SH-SY5Y (cell line): ENCODE measurements at regions not wholly inside any gene's neighbourhood (a gene's known extent, or its start where the extent isn't known, plus 50 kb on each side); places are given as distances from the start of the nearest gene placed in this dataset.

Experiments used
- GATA2 ChIP-seq: IDR thresholded peaks from 2 replicates; pipeline ENCODE4 v1.6.1; 2011; ENCODE audit warnings: mild to moderate bottlenecking, low read depth, low read length
- GATA3 ChIP-seq: IDR thresholded peaks from 2 replicates; pipeline ENCODE4 v1.6.1; 2011; ENCODE audit warnings: low read depth, mild to moderate bottlenecking, low read length, moderate library complexity

- no peak for TF ChIP-seq GATA3
- no peak for TF ChIP-seq GATA2
These were observed 406.2 kb downstream of the CDH11 start for GRCh38 chr16:64715624-64716023.

- TF ChIP-seq GATA2 (no peak), GATA3 (no peak)
These were observed 409.8 kb downstream of the CDH11 start for GRCh38 chr16:64712026-64712425.

- TF ChIP-seq GATA3 (no peak), GATA2 (no peak)
These were observed 410.3 kb downstream of the CDH11 start for GRCh38 chr16:64711596-64711995.

- no peak for TF ChIP-seq GATA2
- no peak for TF ChIP-seq GATA3
These were observed 410.8 kb downstream of the CDH11 start for GRCh38 chr16:64711026-64711425.

GRCh38 chr16:64705443-64705842 is 416.4 kb downstream of the CDH11 start:
- no peak for TF ChIP-seq GATA2
- TF ChIP-seq GATA3: no peak

- no peak for TF ChIP-seq GATA2
- no peak for TF ChIP-seq GATA3
These were observed 417.5 kb downstream of the CDH11 start for GRCh38 chr16:64704386-64704785.

- TF ChIP-seq GATA2 (no peak), GATA3 (no peak)
These were observed 419.4 kb downstream of the CDH11 start for GRCh38 chr16:64702415-64702814.

GRCh38 chr16:64700628-64701027 is 421.2 kb downstream of the CDH11 start:
- TF ChIP-seq GATA2 (no peak), GATA3 (no peak)

- TF ChIP-seq GATA2: no peak
- no peak for TF ChIP-seq GATA3
These were observed 425.0 kb downstream of the CDH11 start for GRCh38 chr16:64696866-64697265.

GRCh38 chr16:64695684-64696083 is 426.2 kb downstream of the CDH11 start:
- TF ChIP-seq GATA2 (no peak), GATA3 (no peak)

GRCh38 chr16:64693946-64694345 is 427.9 kb downstream of the CDH11 start:
- TF ChIP-seq GATA3: no peak
- TF ChIP-seq GATA2: no peak

- no peak for TF ChIP-seq GATA2
These were observed 434.1 kb downstream of the CDH11 start for GRCh38 chr16:64687786-64688185.

GRCh38 chr16:64687123-64687522 is 434.7 kb downstream of the CDH11 start:
- TF ChIP-seq GATA3 (no peak), GATA2 (no peak)

- TF ChIP-seq GATA3: no peak
- TF ChIP-seq GATA2: no peak
These were observed 441.7 kb downstream of the CDH11 start for GRCh38 chr16:64679976-64680690.

- TF ChIP-seq GATA2 (no peak), GATA3 (no peak)
These were observed 452.3 kb downstream of the CDH11 start for GRCh38 chr16:64669573-64669972.
